Activated CD8-positive, alpha-beta T cell treated with anti-CD3 and anti-CD28 coated beads, Interleukin-2, amount 10 ng/mL, durations not matched to agents 7 days and 5 days (primary cell): ENCODE measurements at regions not wholly inside any gene's neighbourhood (a gene's known extent, or its start where the extent isn't known, plus 50 kb on each side); places are given as distances from the start of the nearest gene placed in this dataset.

ENCODE experiments used
- ATAC-seq: fragments of 150-1000 bp; cut with Tn5 transposase; one replicate; pipeline ENCODE4 v1.10.0; 2021; ENCODE audit warnings: moderate library complexity
- CTCF ChIA-PET: fragments of 350-600 bp; sonication (Branson Sonifier 250); formaldehyde crosslinking; loops from one replicate; lab custom pipeline; 2021; ENCODE audit warnings: antibody characterized with exemption; lab: Charles Lee
- POLR2A ChIA-PET: fragments of 350-600 bp; sonication (Branson Sonifier 250); formaldehyde crosslinking; loops from one replicate; lab custom pipeline; 2021; ENCODE audit warnings: antibody characterized with exemption; lab: Charles Lee
- DNase-seq: peaks from one replicate; pipeline ENCODE4 v3.0.0-alpha.2; 2020
- H3K27ac Mint-ChIP-seq: one replicate; pipeline ENCODE4 v1.8.0; 2021; ENCODE audit warnings: mild to moderate bottlenecking, mixed read lengths
- H3K27me3 Mint-ChIP-seq: one replicate; pipeline ENCODE4 v1.8.0; 2021; ENCODE audit warnings: low read depth, mixed read lengths
- H3K36me3 Mint-ChIP-seq: one replicate; pipeline ENCODE4 v1.8.0; 2021; ENCODE audit warnings: low read depth, mixed read lengths
- H3K4me1 Mint-ChIP-seq: one replicate; pipeline ENCODE4 v1.8.0; 2021; ENCODE audit warnings: low read depth, mixed read lengths
- H3K4me3 Mint-ChIP-seq: one replicate; pipeline ENCODE4 v1.8.0; 2021; ENCODE audit warnings: mild to moderate bottlenecking, mixed read lengths
- H3K9me3 Mint-ChIP-seq: one replicate; pipeline ENCODE4 v1.8.0; 2022; ENCODE audit warnings: mixed read lengths; ENCODE audit not compliant: insufficient read depth

DNA sequence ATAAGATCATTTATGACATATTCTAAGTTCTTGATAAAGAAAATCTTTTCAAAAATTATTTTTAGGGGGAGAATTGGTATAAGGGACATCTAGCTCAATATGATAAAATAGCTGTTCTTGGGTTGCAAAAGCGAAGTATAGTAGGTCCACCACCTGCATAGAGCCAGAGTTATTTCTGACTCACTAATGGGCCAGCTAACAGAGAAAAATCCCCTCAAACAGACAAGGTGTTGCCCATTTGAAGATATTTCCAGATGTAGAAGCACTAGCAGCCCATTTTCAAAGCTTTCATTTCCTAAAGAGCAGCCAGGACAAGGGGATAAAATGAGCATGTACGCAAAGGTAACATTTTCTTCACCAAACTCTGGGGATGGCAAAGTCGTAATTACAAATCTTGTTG, 165.7 kb upstream of the FN1 start:
- H3K4me1 Mint-ChIP-seq, result no peaks in the 10 kb centered on the region
- no peak for ATAC-seq
- DNase-seq, result no peak
- H3K27me3 Mint-ChIP-seq, result peaks cover 2% of the 10 kb centered on the region
- H3K36me3 Mint-ChIP-seq, result no peaks in the 10 kb centered on the region
- ChIA-PET POLR2A (no interaction called here), CTCF (no interaction called here)
- H3K27ac Mint-ChIP-seq, result no peak overlapping the region
- no peaks in the 10 kb centered on the region for H3K9me3 Mint-ChIP-seq
- H3K4me3 Mint-ChIP-seq, result no peak overlapping the region

DNA sequence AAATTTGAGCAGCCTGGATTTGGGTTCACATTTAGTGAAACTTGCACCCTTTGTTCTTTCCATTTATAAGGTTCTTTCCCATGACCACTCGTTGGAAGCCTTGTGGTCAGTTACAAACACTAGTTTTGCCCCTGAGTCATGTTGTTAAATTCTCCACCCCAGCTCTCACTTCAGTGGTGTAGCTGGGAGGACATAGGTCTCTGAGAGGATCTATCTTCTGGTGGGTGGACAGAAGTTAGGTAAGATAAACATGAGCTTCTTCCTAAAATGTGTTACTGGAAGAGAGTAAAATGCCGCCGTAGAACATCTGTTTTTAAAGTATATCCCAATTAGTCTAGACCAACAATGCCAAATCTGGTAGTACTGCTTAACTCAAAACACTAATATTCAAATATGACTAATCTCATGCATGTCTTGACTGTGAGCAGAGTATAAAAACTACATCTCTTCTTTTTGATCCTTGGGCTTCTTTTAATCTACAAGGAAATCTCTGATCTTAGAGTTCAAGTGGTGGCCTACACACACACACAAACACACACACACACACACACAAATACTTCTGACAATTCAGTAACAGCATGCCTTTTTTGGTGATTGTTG, 162.6 kb upstream of the FN1 start:
- H3K36me3 Mint-ChIP-seq, result no peaks in the 10 kb centered on the region
- no peak for ATAC-seq
- DNase-seq, result no peak
- H3K4me3 Mint-ChIP-seq, result no peak overlapping the region
- POLR2A ChIA-PET, result no interaction called here
- CTCF ChIA-PET, result no interaction called here
- no peaks in the 10 kb centered on the region for H3K27me3 Mint-ChIP-seq
- no peak overlapping the region for H3K27ac Mint-ChIP-seq
- H3K4me1 Mint-ChIP-seq, result no peaks in the 10 kb centered on the region
- H3K9me3 Mint-ChIP-seq, result no peaks in the 10 kb centered on the region

DNA sequence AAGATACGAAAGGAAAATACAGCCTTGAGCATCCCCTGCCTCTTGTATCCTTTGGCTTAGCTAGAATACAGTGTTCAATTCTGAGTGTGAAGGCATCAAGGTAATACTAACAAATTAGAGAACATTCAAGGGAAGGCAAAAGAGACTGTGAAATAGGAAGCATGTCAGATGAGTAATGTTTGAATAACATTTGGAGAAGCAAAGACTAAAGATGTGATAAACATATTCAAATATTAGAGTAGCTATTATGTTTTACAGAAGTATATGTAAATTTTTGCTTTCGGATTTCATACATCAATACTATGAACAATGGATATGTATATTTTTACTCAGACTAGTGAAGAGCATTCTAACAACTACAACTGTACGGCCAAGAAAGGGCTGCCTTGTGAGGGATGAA, 161.7 kb upstream of the FN1 start:
- CTCF ChIA-PET, result no interaction called here
- DNase-seq, result no peak

DNA sequence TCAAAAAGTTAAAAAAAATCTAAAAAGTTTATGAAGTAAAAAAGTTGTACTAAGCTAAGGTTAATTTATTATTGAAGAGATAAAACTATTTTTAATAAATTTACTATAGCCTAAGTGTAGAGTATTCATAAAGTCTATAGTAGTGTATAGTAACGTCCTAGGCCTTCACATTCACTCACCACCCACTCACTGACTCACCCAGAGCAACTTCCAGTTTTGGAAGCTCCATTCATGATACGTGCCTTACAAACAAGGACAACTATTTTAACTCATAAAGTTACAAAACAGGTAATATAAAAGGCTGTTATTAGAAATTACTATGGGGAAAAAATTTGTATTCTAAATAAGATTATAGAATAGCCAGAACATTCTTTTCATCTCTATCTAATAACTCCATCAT, 158.9 kb upstream of the FN1 start:
- CTCF ChIA-PET, result no interaction called here
- Mint-ChIP-seq H3K27me3 (no peaks in the 10 kb centered on the region), H3K9me3 (no peaks in the 10 kb centered on the region), H3K4me3 (no peak overlapping the region), H3K4me1 (no peaks in the 10 kb centered on the region), H3K36me3 (no peaks in the 10 kb centered on the region), H3K27ac (no peak overlapping the region)
- DNase-seq (no peak), ATAC-seq (no peak)
- POLR2A ChIA-PET, result no interaction called here

More for the DNA sequence above, 161.7 kb upstream of the FN1 start:
- POLR2A ChIA-PET, result no interaction called here
- Mint-ChIP-seq H3K36me3 (no peaks in the 10 kb centered on the region), H3K27me3 (no peaks in the 10 kb centered on the region), H3K4me3 (no peak overlapping the region), H3K9me3 (no peaks in the 10 kb centered on the region), H3K4me1 (no peaks in the 10 kb centered on the region), H3K27ac (no peak overlapping the region)
- ATAC-seq, result no peak

DNA sequence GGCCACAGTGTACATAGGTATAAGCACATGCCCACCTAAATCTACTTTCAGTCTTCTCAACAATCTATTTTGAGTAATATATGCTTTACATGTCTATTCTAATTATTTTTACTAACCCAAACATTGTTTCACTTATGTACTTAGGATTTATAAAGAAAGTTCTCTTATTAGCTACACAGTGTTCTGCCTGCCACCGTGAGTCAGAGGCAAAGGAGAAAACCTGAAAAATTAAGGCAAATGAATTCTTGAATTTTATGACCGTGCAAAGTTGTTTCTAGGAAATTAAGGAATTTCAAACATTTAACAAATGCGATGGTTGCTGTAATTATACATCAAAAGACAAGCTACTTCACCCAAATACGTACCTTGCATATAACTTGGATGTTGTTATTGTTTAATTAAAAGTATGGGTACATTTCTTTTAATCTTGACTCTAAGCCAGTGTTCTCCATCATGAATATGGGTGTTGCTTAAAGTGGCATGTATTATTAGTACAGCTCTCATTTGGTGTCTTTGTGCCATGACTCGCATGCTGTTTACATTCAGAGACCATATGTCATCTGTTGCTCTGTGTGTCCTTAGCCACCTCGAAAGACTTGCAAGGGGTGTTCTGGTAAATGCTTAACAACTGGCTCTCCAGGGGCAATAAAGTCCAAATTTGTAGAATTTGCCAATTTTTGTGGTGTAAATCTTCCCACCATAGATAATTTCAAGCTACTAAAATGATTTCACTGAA, 154.3 kb upstream of the FN1 start:
- DNase-seq (no peak), ATAC-seq (no peak)
- no peak overlapping the region for H3K4me3 Mint-ChIP-seq
- ChIA-PET CTCF (no interaction called here), POLR2A (no interaction called here)
- no peaks in the 10 kb centered on the region for H3K36me3 Mint-ChIP-seq
- H3K27me3 Mint-ChIP-seq, result no peaks in the 10 kb centered on the region
- no peaks in the 10 kb centered on the region for H3K4me1 Mint-ChIP-seq
- H3K9me3 Mint-ChIP-seq, result no peaks in the 10 kb centered on the region
- H3K27ac Mint-ChIP-seq, result no peak overlapping the region

DNA sequence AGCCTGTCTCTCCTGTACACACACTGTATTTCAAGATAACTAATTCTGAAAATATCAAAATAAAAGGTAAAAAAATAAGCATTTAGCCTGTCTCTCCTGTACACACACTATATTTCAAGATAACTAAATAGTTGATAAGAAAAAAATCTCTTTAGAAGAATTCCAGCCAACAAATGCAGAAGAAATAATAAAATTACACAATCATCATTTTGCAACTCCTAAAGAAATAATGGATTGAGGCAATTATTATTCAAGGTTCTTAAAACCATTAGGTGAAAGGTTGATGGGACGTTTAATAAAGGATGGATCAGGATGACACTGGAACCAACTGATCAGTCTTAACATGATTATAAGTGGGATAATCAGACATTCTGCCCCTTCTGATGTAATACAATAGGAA, 148.0 kb upstream of the FN1 start:
- POLR2A ChIA-PET, result no interaction called here
- Mint-ChIP-seq H3K4me1 (no peaks in the 10 kb centered on the region), H3K27ac (no peak overlapping the region), H3K36me3 (no peaks in the 10 kb centered on the region), H3K9me3 (no peaks in the 10 kb centered on the region), H3K4me3 (no peak overlapping the region), H3K27me3 (no peaks in the 10 kb centered on the region)
- DNase-seq, result no peak
- CTCF ChIA-PET, result no interaction called here
- ATAC-seq, result no peak

DNA sequence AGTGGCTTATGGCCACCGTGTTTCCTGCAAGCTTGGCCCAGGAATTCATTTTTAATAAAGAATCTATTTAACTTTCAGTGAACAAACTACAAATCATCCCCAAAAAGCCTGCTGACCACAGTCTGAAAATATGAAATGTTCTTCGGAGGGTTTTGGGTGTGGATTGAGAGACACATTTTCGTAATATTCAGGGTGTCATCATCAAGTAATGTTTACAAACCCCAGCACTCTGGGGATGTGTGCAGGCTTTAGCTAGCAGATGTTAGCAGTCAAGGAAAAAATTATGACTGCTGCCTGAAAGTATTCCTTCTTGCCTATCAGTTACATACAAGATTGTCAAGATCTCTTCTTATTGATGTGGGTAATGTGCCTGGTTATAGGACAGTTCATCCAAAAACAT, 143.9 kb upstream of the FN1 start:
- ATAC-seq (no peak), DNase-seq (no peak)
- no peaks in the 10 kb centered on the region for H3K27me3 Mint-ChIP-seq
- no peaks in the 10 kb centered on the region for H3K4me1 Mint-ChIP-seq
- CTCF ChIA-PET, result no interaction called here
- no peak overlapping the region for H3K27ac Mint-ChIP-seq
- H3K9me3 Mint-ChIP-seq, result no peaks in the 10 kb centered on the region
- no peak overlapping the region for H3K4me3 Mint-ChIP-seq
- POLR2A ChIA-PET, result no interaction called here
- no peaks in the 10 kb centered on the region for H3K36me3 Mint-ChIP-seq

DNA sequence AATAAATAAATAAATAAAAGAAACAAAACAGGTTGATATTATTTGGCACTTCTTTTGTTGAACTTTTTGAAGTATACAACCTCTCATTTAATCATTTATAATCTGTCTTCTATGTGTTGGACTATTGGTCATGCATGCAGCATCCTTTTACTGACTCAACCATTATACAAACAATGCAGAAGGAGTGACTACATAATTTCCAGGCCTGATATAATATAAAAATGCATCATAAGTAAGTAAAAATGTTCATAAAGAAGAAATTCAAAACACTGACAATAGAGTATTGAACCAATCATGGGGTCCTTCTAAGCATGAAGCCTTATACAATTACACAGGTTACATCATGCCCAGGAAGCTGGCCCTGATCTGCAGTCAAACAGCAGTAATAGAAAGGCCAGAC, 141.5 kb upstream of the FN1 start:
- H3K4me1 Mint-ChIP-seq, result no peaks in the 10 kb centered on the region
- H3K27ac Mint-ChIP-seq, result no peak overlapping the region
- DNase-seq, result no peak
- H3K36me3 Mint-ChIP-seq, result no peaks in the 10 kb centered on the region
- CTCF ChIA-PET, result no interaction called here
- H3K4me3 Mint-ChIP-seq, result no peak overlapping the region
- no peak for ATAC-seq
- no peaks in the 10 kb centered on the region for H3K9me3 Mint-ChIP-seq
- no peaks in the 10 kb centered on the region for H3K27me3 Mint-ChIP-seq
- POLR2A ChIA-PET, result no interaction called here

DNA sequence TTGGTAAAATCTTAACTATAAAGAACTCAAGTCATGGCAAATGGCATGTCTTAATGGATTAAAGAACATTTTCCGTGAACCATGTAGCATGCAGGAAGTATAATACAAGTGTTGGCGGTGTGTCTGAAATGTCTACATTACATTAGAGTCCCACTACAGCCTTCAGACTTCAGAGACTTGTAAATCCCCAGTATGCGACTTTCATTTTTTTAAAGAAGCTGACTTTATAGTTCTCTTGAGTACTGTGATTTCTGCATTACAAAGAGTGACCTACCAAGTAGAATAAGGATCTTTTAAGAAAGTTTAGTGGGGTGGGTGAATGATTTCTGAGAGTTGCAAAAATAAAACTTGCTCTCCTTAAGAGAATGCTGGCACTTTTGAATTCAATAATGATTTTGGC, 140.7 kb upstream of the FN1 start:
- ATAC-seq (no peak), DNase-seq (no peak)
- ChIA-PET CTCF (no interaction called here), POLR2A (no interaction called here)
- H3K9me3 Mint-ChIP-seq, result no peaks in the 10 kb centered on the region
- no peaks in the 10 kb centered on the region for H3K4me1 Mint-ChIP-seq
- no peaks in the 10 kb centered on the region for H3K27me3 Mint-ChIP-seq
- no peaks in the 10 kb centered on the region for H3K36me3 Mint-ChIP-seq
- H3K4me3 Mint-ChIP-seq, result no peak overlapping the region
- H3K27ac Mint-ChIP-seq, result no peak overlapping the region

DNA sequence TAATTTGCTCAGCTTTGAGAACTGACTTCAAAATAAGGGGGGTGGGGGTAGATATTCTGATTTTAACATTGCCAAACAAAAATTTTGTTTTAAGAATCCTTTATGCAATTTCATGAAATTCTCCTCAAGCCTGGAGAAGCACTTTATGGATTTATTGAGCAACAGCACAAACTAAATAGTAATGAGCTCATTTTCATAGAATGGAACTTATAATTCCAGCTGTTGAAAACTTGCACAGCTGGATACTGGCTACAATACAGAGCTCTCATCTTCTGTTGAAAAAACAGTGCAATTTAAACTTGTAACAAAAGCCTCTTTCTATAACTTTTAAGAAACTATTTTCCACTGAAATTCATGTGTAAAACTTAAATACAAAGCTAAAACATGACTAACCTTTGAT, 137.6 kb upstream of the FN1 start:
- POLR2A ChIA-PET, result no interaction called here
- ATAC-seq (no peak), DNase-seq (no peak)
- Mint-ChIP-seq H3K36me3 (no peaks in the 10 kb centered on the region), H3K27ac (no peak overlapping the region), H3K4me3 (no peak overlapping the region), H3K27me3 (no peaks in the 10 kb centered on the region), H3K9me3 (no peaks in the 10 kb centered on the region), H3K4me1 (no peaks in the 10 kb centered on the region)
- CTCF ChIA-PET, result no interaction called here

DNA sequence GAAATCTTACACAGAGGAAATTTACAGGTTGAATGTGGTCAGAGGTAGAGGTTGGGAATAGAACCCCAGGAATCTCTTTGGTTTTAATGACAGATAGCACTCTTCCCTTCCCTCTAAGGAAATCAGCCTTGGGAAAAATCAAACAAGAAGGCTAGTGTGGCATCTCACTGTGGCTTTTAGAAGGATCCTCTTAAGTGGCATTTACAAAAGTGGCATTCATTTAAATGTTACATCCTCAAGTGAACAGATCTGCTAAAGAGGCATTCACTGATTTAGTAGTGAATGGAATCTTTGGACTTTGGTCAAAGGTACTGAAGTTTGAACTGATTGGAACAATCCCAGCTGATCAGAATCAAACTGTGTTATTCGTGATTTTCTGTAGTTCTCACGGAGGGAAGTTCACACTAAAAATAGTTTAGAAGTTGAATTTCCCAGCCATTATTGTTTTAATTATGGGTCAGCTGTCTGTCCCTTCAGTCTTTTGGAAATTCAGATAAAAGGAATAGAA, 136.5 kb upstream of the FN1 start:
- no peaks in the 10 kb centered on the region for H3K4me1 Mint-ChIP-seq
- no peak overlapping the region for H3K4me3 Mint-ChIP-seq
- no peak overlapping the region for H3K27ac Mint-ChIP-seq
- ChIA-PET POLR2A (no interaction called here), CTCF (no interaction called here)
- ATAC-seq (no peak), DNase-seq (no peak)
- no peaks in the 10 kb centered on the region for H3K9me3 Mint-ChIP-seq
- no peaks in the 10 kb centered on the region for H3K36me3 Mint-ChIP-seq
- no peaks in the 10 kb centered on the region for H3K27me3 Mint-ChIP-seq

DNA sequence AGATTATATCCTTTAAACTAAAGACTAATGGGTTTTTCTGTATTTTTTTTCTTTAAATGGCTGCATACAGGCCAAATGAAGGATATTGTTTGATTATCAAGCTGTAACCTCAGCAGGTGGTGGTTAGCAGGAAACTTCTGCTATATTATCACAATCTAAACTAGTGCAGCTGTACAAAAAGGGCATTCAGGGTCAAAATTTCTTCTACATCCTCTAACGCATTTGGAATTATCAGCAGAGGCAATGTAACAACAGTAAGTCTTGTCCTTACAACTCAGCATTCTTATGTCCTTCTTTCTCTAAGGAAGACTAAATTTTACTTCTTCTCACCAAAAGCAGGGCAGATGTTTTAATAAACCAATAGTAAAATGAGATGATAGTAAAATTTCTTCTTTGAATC, 135.8 kb upstream of the FN1 start:
- Mint-ChIP-seq H3K4me3 (no peak overlapping the region), H3K9me3 (no peaks in the 10 kb centered on the region), H3K27ac (no peak overlapping the region), H3K27me3 (no peaks in the 10 kb centered on the region), H3K4me1 (no peaks in the 10 kb centered on the region), H3K36me3 (no peaks in the 10 kb centered on the region)
- no peak for DNase-seq
- ChIA-PET CTCF (no interaction called here), POLR2A (no interaction called here)
- ATAC-seq, result no peak
